Stimulated activated naive CD4-positive, alpha-beta T cell treated with Interleukin-2 at 50 U/mL for 16 hours (primary cell): ENCODE measurements at regions not wholly inside any gene's neighbourhood (a gene's known extent, or its start where the extent isn't known, plus 50 kb on each side); places are given as distances from the start of the nearest gene placed in this dataset.

ENCODE experiments used
- DNase-seq: peaks from one replicate; lab custom pipeline; 2025; lab: John Stamatoyannopoulos, UW

- peak; percentile 13 for DNase-seq
Measured at GRCh38 chr12:126708492-126708896, 1558.5 kb upstream of the TMEM132C start.

- DNase-seq, result no peak
Measured at GRCh38 chr12:126718365-126718764, 1548.6 kb upstream of the TMEM132C start.

- DNase-seq, result no peak
Measured at GRCh38 chr12:126719912-126720705, 1546.9 kb upstream of the TMEM132C start.

- DNase-seq, result no peak
Measured at GRCh38 chr12:126726481-126727217, 1540.3 kb upstream of the TMEM132C start.

GRCh38 chr12:126727218-126728075 is 1539.5 kb upstream of the TMEM132C start:
- no peak for DNase-seq

GRCh38 chr12:126734296-126734695 is 1532.7 kb upstream of the TMEM132C start:
- DNase-seq, result no peak

- DNase-seq, result no peak
Measured at GRCh38 chr12:126734710-126735109, 1532.3 kb upstream of the TMEM132C start.

- DNase-seq, result no peak
Measured at GRCh38 chr12:126741536-126742240, 1525.3 kb upstream of the TMEM132C start.

GRCh38 chr12:126742241-126742641 is 1524.7 kb upstream of the TMEM132C start:
- DNase-seq, result no peak

GRCh38 chr12:126747530-126748149 is 1519.3 kb upstream of the TMEM132C start:
- DNase-seq, result peak; percentile 38

- DNase-seq, result no peak
Measured at GRCh38 chr12:126752021-126752420, 1514.9 kb upstream of the TMEM132C start.

GRCh38 chr12:126757326-126757725 is 1509.6 kb upstream of the TMEM132C start:
- DNase-seq, result no peak

GRCh38 chr12:126760092-126760491 is 1506.9 kb upstream of the TMEM132C start:
- DNase-seq, result no peak

- no peak for DNase-seq
Measured at GRCh38 chr12:126761420-126761819, 1505.5 kb upstream of the TMEM132C start.

- no peak for DNase-seq
Measured at GRCh38 chr12:126762150-126762549, 1504.8 kb upstream of the TMEM132C start.

- no peak for DNase-seq
Measured at GRCh38 chr12:126763359-126763758, 1503.6 kb upstream of the TMEM132C start.

- no peak for DNase-seq
Measured at GRCh38 chr12:126767334-126767733, 1499.6 kb upstream of the TMEM132C start.

- DNase-seq, result no peak
Measured at GRCh38 chr12:126768517-126768916, 1498.5 kb upstream of the TMEM132C start.

GRCh38 chr12:126770188-126770587 is 1496.8 kb upstream of the TMEM132C start:
- DNase-seq, result no peak

- DNase-seq, result peak; percentile 43
Measured at GRCh38 chr12:126772171-126772864, 1494.7 kb upstream of the TMEM132C start.

GRCh38 chr12:126773012-126773411 is 1494.0 kb upstream of the TMEM132C start:
- no peak for DNase-seq
